CD4-positive, alpha-beta memory T cell (primary cell): ENCODE measurements at regions not wholly inside any gene's neighbourhood (a gene's known extent, or its start where the extent isn't known, plus 50 kb on each side); places are given as distances from the start of the nearest gene placed in this dataset.

Experiments
- CTCF ChIA-PET: fragments of 350-600 bp; sonication (Branson Sonifier 250); formaldehyde crosslinking; loops from one replicate; lab custom pipeline; 2021; ENCODE audit warnings: inconsistent platforms; ENCODE audit not compliant: partially characterized antibody; lab: Charles Lee
- POLR2A ChIA-PET: fragments of 350-600 bp; sonication (Branson Sonifier 250); formaldehyde crosslinking; loops from one replicate; lab custom pipeline; 2021; ENCODE audit not compliant: partially characterized antibody; lab: Charles Lee
- DNase-seq, 5 donors: peaks; one replicate each; pipeline versions ENCODE4 v3.0.0 to v3.0.0-alpha.2; 2020 to 2022; ENCODE audit warnings: mixed read lengths in 1 of 5
- H3K27ac ChIP-seq: one replicate; pipeline ENCODE4 v1.7.0; 2013; ENCODE audit warnings: low read depth, low read length
- H3K27me3 ChIP-seq: 2 replicates; pipeline ENCODE4 v1.7.0; 2013; ENCODE audit warnings: mild to moderate bottlenecking, low read length, moderate library complexity; ENCODE audit not compliant: insufficient read depth
- H3K36me3 ChIP-seq: 2 replicates; pipeline ENCODE4 v1.7.0; 2013; ENCODE audit warnings: mild to moderate bottlenecking, low read length, moderate library complexity; ENCODE audit not compliant: insufficient read depth
- H3K4me1 ChIP-seq: 2 replicates; pipeline ENCODE4 v1.7.0; 2013; ENCODE audit warnings: mild to moderate bottlenecking, low read length, moderate library complexity; ENCODE audit not compliant: insufficient read depth
- H3K4me3 ChIP-seq, 2 donors: one replicate each; pipeline ENCODE4 v1.7.0; 2013; ENCODE audit warnings: low read length in 2 of 2, mild to moderate bottlenecking in 1 of 2
- H3K9me3 ChIP-seq, 2 donors: one replicate each; pipeline ENCODE4 v1.7.0; 2013; ENCODE audit warnings: low read length in 2 of 2, control low read depth in 1 of 2; ENCODE audit not compliant: control insufficient read depth in 1 of 2
- H3K27ac Mint-ChIP-seq, 7 donors: one replicate each; pipeline ENCODE4 v1.8.0; 2020 to 2021; ENCODE audit warnings: mixed read lengths in 7 of 7, mild to moderate bottlenecking in 6 of 7, inconsistent platforms in 3 of 7, moderate library complexity in 3 of 7
- H3K27me3 Mint-ChIP-seq, 2 donors: one replicate each; pipeline ENCODE4 v1.8.0; 2020 to 2021; ENCODE audit warnings: mixed read lengths in 2 of 2
- H3K36me3 Mint-ChIP-seq, 2 donors: one replicate each; pipeline ENCODE4 v1.8.0; 2020 to 2021; ENCODE audit warnings: mixed read lengths in 2 of 2, inconsistent platforms in 1 of 2, mild to moderate bottlenecking in 1 of 2
- H3K4me1 Mint-ChIP-seq, 4 donors: one replicate each; pipeline ENCODE4 v1.8.0; 2020 to 2021; ENCODE audit warnings: mixed read lengths in 4 of 4, mild to moderate bottlenecking in 1 of 4
- H3K4me3 Mint-ChIP-seq, 8 donors: one replicate each; pipeline ENCODE4 v1.8.0; 2020 to 2021; ENCODE audit warnings: mixed read lengths in 8 of 8, mild to moderate bottlenecking in 7 of 8, moderate library complexity in 6 of 8, inconsistent platforms in 3 of 8
- H3K9me3 Mint-ChIP-seq, 8 donors: one replicate each; pipeline ENCODE4 v1.8.0; 2020 to 2021; ENCODE audit warnings: mixed read lengths in 8 of 8, mild to moderate bottlenecking in 5 of 8, inconsistent platforms in 3 of 8, moderate library complexity in 1 of 8
- intact Hi-C: fragments of 100-400 bp; cut with micrococcal nuclease; formaldehyde crosslinking; loops from one replicate; pipeline ENCODE4 v1.15.1; 2023

DNA sequence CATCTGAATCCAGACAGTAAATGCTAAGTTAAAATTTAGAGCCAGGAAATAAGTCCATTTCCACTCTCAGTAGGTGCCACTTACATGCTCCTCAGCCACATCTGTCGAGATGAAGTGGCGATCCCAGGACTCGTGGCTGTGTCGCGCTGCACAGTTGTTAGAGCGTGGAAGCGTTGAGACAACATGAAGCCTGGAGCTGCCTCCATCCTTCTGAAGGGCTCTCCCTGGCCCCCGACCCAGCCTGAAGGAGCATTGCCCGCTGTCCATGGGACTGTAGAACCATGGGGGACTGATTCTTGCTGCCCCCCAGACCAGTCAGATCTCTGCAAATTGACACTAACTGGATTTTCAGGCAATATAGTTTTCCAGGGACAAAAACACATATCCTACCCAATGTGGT lies 58.9 kb downstream of the IRX1 start:
- H3K9me3 Mint-ChIP-seq, result peaks cover 0 to 15% (median 4%) of the 10 kb centered on the region in 8 donors
- H3K4me1 Mint-ChIP-seq, result no peaks in the 10 kb centered on the region
- no peak overlapping the region for H3K27ac Mint-ChIP-seq
- no peaks in the 10 kb centered on the region for H3K36me3 Mint-ChIP-seq
- no peak for DNase-seq
- H3K27me3 Mint-ChIP-seq, result no peaks in the 10 kb centered on the region
- Histone ChIP-seq H3K9me3 (no peaks in the 10 kb centered on the region), H3K27me3 (no peaks in the 10 kb centered on the region), H3K4me1 (no peaks in the 10 kb centered on the region), H3K27ac (no peak overlapping the region), H3K36me3 (no peaks in the 10 kb centered on the region), H3K4me3 (no peak overlapping the region)
- intact Hi-C loops, result no loop called here
- CTCF ChIA-PET, result no interaction called here
- H3K4me3 Mint-ChIP-seq, result no peak overlapping the region
- POLR2A ChIA-PET, result no interaction called here

DNA sequence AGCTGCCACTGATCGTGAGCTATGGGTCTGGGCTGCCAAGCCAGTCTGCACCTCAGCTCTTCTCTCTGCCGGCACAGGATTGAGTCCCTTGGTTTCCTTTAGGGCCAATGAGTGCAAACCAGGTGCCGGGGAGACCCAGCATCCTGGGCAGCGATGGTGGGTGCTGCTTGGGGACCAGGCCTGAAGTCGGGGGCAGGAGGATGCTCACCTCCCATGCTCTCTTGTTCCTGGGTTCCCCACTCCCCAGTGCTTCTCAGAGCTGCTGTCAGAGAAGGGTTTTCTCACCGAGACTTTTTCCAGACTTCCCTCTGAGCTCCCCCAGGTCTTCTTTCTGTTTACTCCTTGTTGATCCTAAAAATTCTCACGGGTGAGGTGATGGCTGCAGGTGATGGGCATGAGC lies 61.2 kb downstream of the IRX1 start:
- H3K4me1 ChIP-seq, result no peaks in the 10 kb centered on the region
- no peak for DNase-seq
- no peak overlapping the region for H3K27ac Mint-ChIP-seq
- peaks cover 0 to 13% (median 3%) of the 10 kb centered on the region in 8 donors for H3K9me3 Mint-ChIP-seq
- H3K27me3 Mint-ChIP-seq, result no peaks in the 10 kb centered on the region
- ChIA-PET CTCF (no interaction called here), POLR2A (no interaction called here)
- H3K4me1 Mint-ChIP-seq, result no peaks in the 10 kb centered on the region
- intact Hi-C loops, result no loop called here
- H3K27me3 ChIP-seq, result no peaks in the 10 kb centered on the region
- no peaks in the 10 kb centered on the region for H3K36me3 ChIP-seq
- H3K36me3 Mint-ChIP-seq, result no peaks in the 10 kb centered on the region
- H3K27ac ChIP-seq, result no peak overlapping the region
- no peak overlapping the region for H3K4me3 Mint-ChIP-seq
- no peak overlapping the region for H3K4me3 ChIP-seq
- H3K9me3 ChIP-seq, result no peaks in the 10 kb centered on the region

DNA sequence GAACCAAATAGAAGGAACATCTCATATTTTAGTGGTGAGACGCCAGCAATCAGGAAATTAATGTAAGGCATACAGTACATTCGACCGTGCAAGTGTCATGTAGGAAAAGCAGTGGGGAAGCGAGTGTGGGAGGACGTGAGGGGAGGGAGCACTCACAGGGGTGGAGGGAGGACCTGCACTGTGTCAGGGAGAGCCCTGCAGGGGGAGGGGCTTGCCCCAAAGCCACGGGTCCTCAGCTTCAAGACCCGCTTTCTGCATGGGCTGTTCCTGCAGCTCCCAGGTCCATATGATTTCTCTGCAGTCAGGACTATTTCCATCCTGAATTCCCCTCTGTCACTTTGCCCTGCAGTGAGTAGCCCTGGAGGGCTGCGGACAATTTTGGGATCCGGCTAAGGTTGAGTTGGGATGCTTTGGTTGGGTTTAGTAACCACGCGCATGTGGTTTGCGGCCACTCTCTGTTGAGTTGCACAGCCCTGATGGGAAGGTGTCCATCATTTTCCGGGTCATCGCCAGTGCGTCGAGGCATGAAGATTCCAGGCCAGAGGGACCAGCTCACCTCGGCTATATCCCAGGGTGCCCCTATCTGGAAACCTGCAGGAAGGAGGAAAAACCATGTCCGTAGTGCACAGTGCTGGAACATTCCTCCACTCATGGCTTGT lies 61.9 kb downstream of the IRX1 start:
- POLR2A ChIA-PET, result no interaction called here
- no peaks in the 10 kb centered on the region for H3K27me3 Mint-ChIP-seq
- no peak overlapping the region for H3K27ac Mint-ChIP-seq
- no peak for DNase-seq
- intact Hi-C loops, result no loop called here
- no peaks in the 10 kb centered on the region for H3K36me3 ChIP-seq
- no peak overlapping the region for H3K4me3 ChIP-seq
- no peaks in the 10 kb centered on the region for H3K27me3 ChIP-seq
- H3K4me1 Mint-ChIP-seq, result no peaks in the 10 kb centered on the region
- H3K4me1 ChIP-seq, result no peaks in the 10 kb centered on the region
- no peak overlapping the region for H3K27ac ChIP-seq
- H3K36me3 Mint-ChIP-seq, result no peaks in the 10 kb centered on the region
- CTCF ChIA-PET, result no interaction called here
- no peak overlapping the region for H3K4me3 Mint-ChIP-seq
- no peaks in the 10 kb centered on the region for H3K9me3 ChIP-seq
- peaks cover 0 to 11% (median 1%) of the 10 kb centered on the region in 8 donors for H3K9me3 Mint-ChIP-seq

DNA sequence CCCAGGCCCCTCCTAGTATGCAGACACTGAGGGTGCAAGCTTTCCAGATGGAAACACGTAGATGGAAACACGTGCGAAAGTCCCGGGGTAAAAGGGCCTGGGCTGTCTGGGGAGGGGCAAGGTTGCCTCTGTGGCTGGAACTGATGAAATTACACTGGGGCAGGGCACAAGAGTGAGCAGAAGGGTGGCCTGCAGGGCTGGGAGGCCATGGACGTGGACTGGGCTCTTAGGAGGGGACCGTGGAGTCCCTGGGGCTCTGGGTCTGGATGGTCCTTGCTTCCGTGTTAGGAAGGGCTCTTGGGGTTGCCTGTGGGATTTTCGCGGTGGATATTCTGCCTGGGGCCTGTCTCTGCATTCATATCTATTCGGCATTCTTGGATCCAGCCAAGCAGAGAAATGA lies 63.3 kb downstream of the IRX1 start:
- Histone ChIP-seq H3K27ac (no peak overlapping the region), H3K9me3 (no peaks in the 10 kb centered on the region), H3K4me3 (no peak overlapping the region), H3K27me3 (no peaks in the 10 kb centered on the region), H3K36me3 (no peaks in the 10 kb centered on the region), H3K4me1 (no peaks in the 10 kb centered on the region)
- Mint-ChIP-seq H3K36me3 (no peaks in the 10 kb centered on the region), H3K27ac (no peak overlapping the region), H3K4me3 (no peak overlapping the region), H3K4me1 (no peaks in the 10 kb centered on the region), H3K27me3 (no peaks in the 10 kb centered on the region), H3K9me3 (peaks cover 0 to 8% (median 3%) of the 10 kb centered on the region in 8 donors)
- intact Hi-C loops, result no loop called here
- DNase-seq, result no peak
- CTCF ChIA-PET, result no interaction called here
- POLR2A ChIA-PET, result no interaction called here

GRCh38 chr5:3659907-3660306 lies 64.3 kb downstream of the IRX1 start:
- no peak overlapping the region for H3K4me3 ChIP-seq
- no peaks in the 10 kb centered on the region for H3K9me3 ChIP-seq
- no peak overlapping the region for H3K27ac Mint-ChIP-seq
- no peak for DNase-seq
- H3K4me1 Mint-ChIP-seq, result no peaks in the 10 kb centered on the region
- no peak overlapping the region for H3K27ac ChIP-seq
- H3K36me3 Mint-ChIP-seq, result no peaks in the 10 kb centered on the region
- no peaks in the 10 kb centered on the region for H3K27me3 Mint-ChIP-seq
- intact Hi-C loops, result no loop called here
- H3K9me3 Mint-ChIP-seq, result peaks cover 0 to 8% (median 3%) of the 10 kb centered on the region in 8 donors
- no peaks in the 10 kb centered on the region for H3K36me3 ChIP-seq
- no peaks in the 10 kb centered on the region for H3K27me3 ChIP-seq
- no peaks in the 10 kb centered on the region for H3K4me1 ChIP-seq
- no peak overlapping the region for H3K4me3 Mint-ChIP-seq
- POLR2A ChIA-PET, result no interaction called here
- CTCF ChIA-PET, result no interaction called here

GRCh38 chr5:3660630-3661029 lies 65.0 kb downstream of the IRX1 start:
- H3K27me3 ChIP-seq, result no peaks in the 10 kb centered on the region
- DNase-seq, result no peak
- H3K4me3 ChIP-seq, result no peak overlapping the region
- Mint-ChIP-seq H3K27me3 (no peaks in the 10 kb centered on the region), H3K4me1 (no peaks in the 10 kb centered on the region), H3K4me3 (no peak overlapping the region), H3K36me3 (no peaks in the 10 kb centered on the region), H3K27ac (no peak overlapping the region), H3K9me3 (peaks cover 0 to 8% (median 4%) of the 10 kb centered on the region in 8 donors)
- intact Hi-C loops, result no loop called here
- H3K36me3 ChIP-seq, result no peaks in the 10 kb centered on the region
- ChIA-PET CTCF (no interaction called here), POLR2A (no interaction called here)
- H3K27ac ChIP-seq, result no peak overlapping the region
- H3K9me3 ChIP-seq, result no peaks in the 10 kb centered on the region
- H3K4me1 ChIP-seq, result no peaks in the 10 kb centered on the region

DNA sequence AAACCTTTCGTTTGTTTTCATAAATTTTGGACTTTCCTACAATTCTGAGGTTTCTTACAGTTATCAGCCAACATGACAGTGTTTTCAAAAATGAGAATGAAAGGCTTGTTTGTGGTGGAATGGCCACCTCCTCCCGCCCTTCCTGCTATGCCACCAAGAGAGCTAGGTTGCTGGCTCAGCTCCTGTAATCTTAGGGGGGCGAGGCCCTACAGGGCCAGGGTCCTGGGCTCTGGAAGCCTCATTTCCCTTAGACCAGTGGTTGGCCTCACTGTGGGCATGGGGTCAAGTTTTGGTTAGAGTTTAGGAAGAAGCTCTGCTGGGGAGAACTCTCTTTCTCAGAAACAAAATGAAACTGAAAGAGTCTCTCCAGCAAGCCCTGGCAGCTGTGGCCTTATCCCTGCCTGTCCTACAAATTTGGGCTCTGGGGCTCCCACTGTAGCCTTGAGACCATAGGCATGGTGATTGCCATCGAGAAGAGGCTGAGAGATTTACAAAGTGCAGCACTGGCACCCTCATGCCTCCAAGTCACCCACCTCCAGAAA lies 66.2 kb downstream of the IRX1 start:
- H3K27ac Mint-ChIP-seq, result no peak overlapping the region
- Histone ChIP-seq H3K4me3 (no peak overlapping the region), H3K36me3 (no peaks in the 10 kb centered on the region), H3K27ac (no peak overlapping the region), H3K9me3 (no peaks in the 10 kb centered on the region), H3K4me1 (no peaks in the 10 kb centered on the region), H3K27me3 (no peaks in the 10 kb centered on the region)
- intact Hi-C loops, result no loop called here
- no peaks in the 10 kb centered on the region for H3K27me3 Mint-ChIP-seq
- H3K9me3 Mint-ChIP-seq, result peaks cover 0 to 8% (median 5%) of the 10 kb centered on the region in 8 donors
- ChIA-PET POLR2A (no interaction called here), CTCF (no interaction called here)
- no peak overlapping the region for H3K4me3 Mint-ChIP-seq
- H3K4me1 Mint-ChIP-seq, result no peaks in the 10 kb centered on the region
- no peak for DNase-seq
- no peaks in the 10 kb centered on the region for H3K36me3 Mint-ChIP-seq
